Memory B cell (primary cell): ENCODE measurements at regions not wholly inside any gene's neighbourhood (a gene's known extent, or its start where the extent isn't known, plus 50 kb on each side); places are given as distances from the start of the nearest gene placed in this dataset.
"Not testable (repeated sequence)": the region's sequence is repeated elsewhere in the genome, so short reads cannot be mapped to it uniquely, and the experiment has no call there.

Experiments used
- ATAC-seq: fragments of 150-1000 bp; cut with Tn5 transposase; 2 replicates; pipeline ENCODE4 v1.10.0; 2021; ENCODE audit warnings: low read depth, mild to moderate bottlenecking, moderate library complexity
- DNase-seq, 2 donors: peaks; one replicate each; pipeline ENCODE4 v3.0.0; 2022; ENCODE audit warnings: low spot score in 2 of 2
- H3K27ac Mint-ChIP-seq: one replicate; pipeline ENCODE4 v1.8.0; 2022; ENCODE audit warnings: mild to moderate bottlenecking, moderate library complexity, mixed read lengths
- H3K27me3 Mint-ChIP-seq: one replicate; pipeline ENCODE4 v1.8.0; 2022; ENCODE audit warnings: mixed read lengths
- H3K36me3 Mint-ChIP-seq: one replicate; pipeline ENCODE4 v1.8.0; 2022; ENCODE audit warnings: mild to moderate bottlenecking, mixed read lengths
- H3K4me1 Mint-ChIP-seq: one replicate; pipeline ENCODE4 v1.8.0; 2022; ENCODE audit warnings: mixed read lengths
- H3K4me3 Mint-ChIP-seq: one replicate; pipeline ENCODE4 v1.8.0; 2022; ENCODE audit warnings: mild to moderate bottlenecking, moderate library complexity, mixed read lengths
- H3K9me3 Mint-ChIP-seq: one replicate; pipeline ENCODE4 v1.8.0; 2022; ENCODE audit warnings: mixed read lengths

GRCh38 chr5:116709082-116709481 is 134.5 kb upstream of the SEMA6A start:
- Mint-ChIP-seq H3K27ac (no peak overlapping the region), H3K27me3 (no peaks in the 10 kb centered on the region), H3K9me3 (no peaks in the 10 kb centered on the region), H3K4me1 (peaks cover 2% of the 10 kb centered on the region), H3K4me3 (no peak overlapping the region), H3K36me3 (no peaks in the 10 kb centered on the region)
- ATAC-seq: no peak
- DNase-seq: no peak

GRCh38 chr5:116705121-116705519 is 130.5 kb upstream of the SEMA6A start:
- H3K9me3 Mint-ChIP-seq, H3K4me1 Mint-ChIP-seq: not testable (repeated sequence)

GRCh38 chr5:116703941-116704340 is 129.3 kb upstream of the SEMA6A start:
- H3K27me3 Mint-ChIP-seq: no peaks in the 10 kb centered on the region
- peaks cover 2% of the 10 kb centered on the region for H3K4me1 Mint-ChIP-seq
- H3K9me3 Mint-ChIP-seq: no peaks in the 10 kb centered on the region
- no peaks in the 10 kb centered on the region for H3K36me3 Mint-ChIP-seq
- no peak overlapping the region for H3K4me3 Mint-ChIP-seq
- no peak for DNase-seq
- ATAC-seq: no peak
- H3K27ac Mint-ChIP-seq: no peak overlapping the region

More at GRCh38 chr5:116705121-116705519, 130.5 kb upstream of the SEMA6A start:
- DNase-seq, H3K27me3 Mint-ChIP-seq, H3K36me3 Mint-ChIP-seq, ATAC-seq, H3K27ac Mint-ChIP-seq, H3K4me3 Mint-ChIP-seq: not testable (repeated sequence)

GRCh38 chr5:116703328-116703727 is 128.7 kb upstream of the SEMA6A start:
- ATAC-seq (no peak), DNase-seq (no peak)
- peaks cover 4% of the 10 kb centered on the region for H3K4me1 Mint-ChIP-seq

GRCh38 chr5:116702776-116703175 is 128.2 kb upstream of the SEMA6A start:
- no peak overlapping the region for H3K4me3 Mint-ChIP-seq
- no peaks in the 10 kb centered on the region for H3K9me3 Mint-ChIP-seq
- no peaks in the 10 kb centered on the region for H3K27me3 Mint-ChIP-seq
- no peak for ATAC-seq
- H3K27ac Mint-ChIP-seq: no peak overlapping the region
- H3K36me3 Mint-ChIP-seq: no peaks in the 10 kb centered on the region
- H3K4me1 Mint-ChIP-seq: peaks cover 4% of the 10 kb centered on the region
- DNase-seq: no peak

More at GRCh38 chr5:116703328-116703727, 128.7 kb upstream of the SEMA6A start:
- Mint-ChIP-seq H3K27ac (no peak overlapping the region), H3K9me3 (no peaks in the 10 kb centered on the region), H3K27me3 (no peaks in the 10 kb centered on the region), H3K36me3 (no peaks in the 10 kb centered on the region), H3K4me3 (no peak overlapping the region)

- DNase-seq (no peak), ATAC-seq (no peak)
- Mint-ChIP-seq H3K4me3 (no peak overlapping the region), H3K36me3 (no peaks in the 10 kb centered on the region), H3K27me3 (no peaks in the 10 kb centered on the region), H3K27ac (no peak overlapping the region), H3K9me3 (no peaks in the 10 kb centered on the region), H3K4me1 (peaks cover 2% of the 10 kb centered on the region)
Measured at GRCh38 chr5:116699332-116699731, 124.7 kb upstream of the SEMA6A start.

GRCh38 chr5:116696366-116696765 is 121.7 kb upstream of the SEMA6A start:
- ATAC-seq (no peak), DNase-seq (no peak)
- Mint-ChIP-seq H3K9me3 (no peaks in the 10 kb centered on the region), H3K27ac (no peak overlapping the region), H3K4me3 (no peak overlapping the region), H3K27me3 (no peaks in the 10 kb centered on the region), H3K36me3 (no peaks in the 10 kb centered on the region), H3K4me1 (peaks cover 2% of the 10 kb centered on the region)

GRCh38 chr5:116695681-116696080 is 121.1 kb upstream of the SEMA6A start:
- H3K4me3 Mint-ChIP-seq: no peak overlapping the region
- no peak for ATAC-seq

GRCh38 chr5:116686438-116686837 is 111.8 kb upstream of the SEMA6A start:
- Mint-ChIP-seq H3K27me3 (no peaks in the 10 kb centered on the region), H3K9me3 (peaks cover 2% of the 10 kb centered on the region), H3K36me3 (no peaks in the 10 kb centered on the region), H3K27ac (no peak overlapping the region), H3K4me3 (no peak overlapping the region), H3K4me1 (peaks cover 4% of the 10 kb centered on the region)
- ATAC-seq: no peak
- no peak for DNase-seq

More at GRCh38 chr5:116695681-116696080, 121.1 kb upstream of the SEMA6A start:
- Mint-ChIP-seq H3K4me1 (peaks cover 2% of the 10 kb centered on the region), H3K27ac (no peak overlapping the region), H3K36me3 (no peaks in the 10 kb centered on the region), H3K27me3 (no peaks in the 10 kb centered on the region), H3K9me3 (no peaks in the 10 kb centered on the region)
- DNase-seq: no peak

GRCh38 chr5:116685931-116686330 is 111.3 kb upstream of the SEMA6A start:
- Mint-ChIP-seq H3K9me3 (peaks cover 2% of the 10 kb centered on the region), H3K4me1 (peaks cover 4% of the 10 kb centered on the region), H3K4me3 (no peak overlapping the region), H3K27ac (no peak overlapping the region), H3K36me3 (no peaks in the 10 kb centered on the region), H3K27me3 (no peaks in the 10 kb centered on the region)
- ATAC-seq (no peak), DNase-seq (no peak)

- H3K9me3 Mint-ChIP-seq: peaks cover 4% of the 10 kb centered on the region
- H3K4me1 Mint-ChIP-seq: peaks cover 4% of the 10 kb centered on the region
- DNase-seq (no peak), ATAC-seq (no peak)
- no peak overlapping the region for H3K27ac Mint-ChIP-seq
- no peaks in the 10 kb centered on the region for H3K36me3 Mint-ChIP-seq
- H3K27me3 Mint-ChIP-seq: no peaks in the 10 kb centered on the region
- H3K4me3 Mint-ChIP-seq: no peak overlapping the region
Measured at GRCh38 chr5:116685069-116685468, 110.4 kb upstream of the SEMA6A start.

GRCh38 chr5:116681334-116682013 is 106.9 kb upstream of the SEMA6A start:
- Mint-ChIP-seq H3K4me3 (no peak overlapping the region), H3K9me3 (peaks cover 2% of the 10 kb centered on the region), H3K27me3 (peaks cover 1% of the 10 kb centered on the region), H3K4me1 (peaks cover 4% of the 10 kb centered on the region), H3K36me3 (no peaks in the 10 kb centered on the region), H3K27ac (peak overlapping the region; percentile 1)
- peak in 1 of 2 donors; percentile 34 for DNase-seq
- peak; percentile 97 for ATAC-seq

- Mint-ChIP-seq H3K36me3 (no peaks in the 10 kb centered on the region), H3K27me3 (peaks cover 2% of the 10 kb centered on the region), H3K9me3 (peaks cover under 1% of the 10 kb centered on the region), H3K27ac (no peak overlapping the region), H3K4me3 (no peak overlapping the region), H3K4me1 (no peaks in the 10 kb centered on the region)
- DNase-seq (no peak), ATAC-seq (no peak)
Measured at GRCh38 chr5:116675626-116675910, 100.9 kb upstream of the SEMA6A start.

GRCh38 chr5:116674881-116675625 is 100.4 kb upstream of the SEMA6A start:
- H3K36me3 Mint-ChIP-seq: no peaks in the 10 kb centered on the region
- no peak for DNase-seq
- peaks cover 2% of the 10 kb centered on the region for H3K27me3 Mint-ChIP-seq
- no peak overlapping the region for H3K4me3 Mint-ChIP-seq
- ATAC-seq: no peak
- no peaks in the 10 kb centered on the region for H3K4me1 Mint-ChIP-seq
- no peaks in the 10 kb centered on the region for H3K9me3 Mint-ChIP-seq
- no peak overlapping the region for H3K27ac Mint-ChIP-seq

- Mint-ChIP-seq H3K9me3 (no peaks in the 10 kb centered on the region), H3K4me1 (no peaks in the 10 kb centered on the region), H3K4me3 (no peak overlapping the region), H3K36me3 (no peaks in the 10 kb centered on the region), H3K27me3 (peaks cover 2% of the 10 kb centered on the region), H3K27ac (no peak overlapping the region)
- DNase-seq (no peak), ATAC-seq (no peak)
Measured at GRCh38 chr5:116673453-116673852, 98.8 kb upstream of the SEMA6A start.
